Neural progenitor cell (in vitro differentiated cells): ENCODE measurements at regions not wholly inside any gene's neighbourhood (a gene's known extent, or its start where the extent isn't known, plus 50 kb on each side); places are given as distances from the start of the nearest gene placed in this dataset.

Experiments
- DNase-seq: peaks from one replicate; pipeline ENCODE4 v3.0.0-alpha.2; 2016; ENCODE audit warnings: low spot score
- H2AFZ ChIP-seq: fragments of 200-600 bp; sonication (generic); replicated peaks from 2 replicates; pipeline ENCODE4 v1.6.1; 2016; ENCODE audit warnings: antibody characterized with exemption
- H3F3A ChIP-seq: fragments of 200-600 bp; sonication (generic); 2 replicates; pipeline ENCODE4 v1.6.1; 2016; ENCODE audit warnings: antibody characterized with exemption, low read depth
- H3K27ac ChIP-seq: fragments of 200-600 bp; sonication (generic); 2 replicates; pipeline ENCODE4 v1.5.1; 2016; ENCODE audit warnings: mild to moderate bottlenecking
- H3K27me3 ChIP-seq: fragments of 200-600 bp; sonication (generic); 2 replicates; pipeline ENCODE4 v1.6.1; 2016; ENCODE audit warnings: mild to moderate bottlenecking, moderate library complexity
- H3K36me3 ChIP-seq: fragments of 200-600 bp; sonication (generic); 2 replicates; pipeline ENCODE4 v1.5.1; 2016
- H3K4me1 ChIP-seq: fragments of 200-600 bp; sonication (generic); 2 replicates; pipeline ENCODE4 v1.6.1; 2016; ENCODE audit warnings: mixed run types
- H3K4me2 ChIP-seq: fragments of 200-600 bp; sonication (generic); 2 replicates; pipeline ENCODE4 v1.6.1; 2016
- H3K4me3 ChIP-seq: fragments of 200-600 bp; sonication (generic); 2 replicates; pipeline ENCODE4 v1.5.1; 2016
- H3K79me2 ChIP-seq: fragments of 200-600 bp; sonication (generic); 2 replicates; pipeline ENCODE4 v1.6.1; 2016; ENCODE audit warnings: low read depth
- H3K9ac ChIP-seq: fragments of 200-600 bp; sonication (generic); 2 replicates; pipeline ENCODE4 v1.6.1; 2016
- H3K9me3 ChIP-seq: fragments of 200-600 bp; sonication (generic); 2 replicates; pipeline ENCODE4 v1.5.1; 2016; ENCODE audit warnings: low read depth
- H4K20me1 ChIP-seq: fragments of 200-600 bp; sonication (generic); 2 replicates; pipeline ENCODE4 v1.6.1; 2016; ENCODE audit warnings: low read depth
- H3K27ac Mint-ChIP-seq: 3 replicates; pipeline ENCODE4 v1.8.0; 2021; ENCODE audit warnings: mixed read lengths
- H3K27me3 Mint-ChIP-seq: 2 replicates; pipeline ENCODE4 v1.8.0; 2022; ENCODE audit warnings: low read depth, mild to moderate bottlenecking, inconsistent platforms, moderate library complexity, mixed read lengths; ENCODE audit not compliant: insufficient read depth
- H3K36me3 Mint-ChIP-seq: 3 replicates; pipeline ENCODE4 v1.8.0; 2021; ENCODE audit warnings: mixed read lengths
- H3K4me1 Mint-ChIP-seq: 3 replicates; pipeline ENCODE4 v1.8.0; 2021; ENCODE audit warnings: mixed read lengths
- H3K4me3 Mint-ChIP-seq: 3 replicates; pipeline ENCODE4 v1.8.0; 2021; ENCODE audit warnings: mild to moderate bottlenecking, moderate library complexity, mixed read lengths
- H3K9me3 Mint-ChIP-seq: 3 replicates; pipeline ENCODE4 v1.8.0; 2020; ENCODE audit warnings: mixed read lengths
- CTCF ChIP-seq: fragments of 200-600 bp; sonication (generic); IDR thresholded peaks from 2 replicates; pipeline ENCODE4 v1.5.1; 2017; ENCODE audit warnings: antibody characterized with exemption, mild to moderate bottlenecking
- EZH2 ChIP-seq: fragments of 200-600 bp; sonication (generic); IDR thresholded peaks from 2 replicates; pipeline ENCODE4 v1.6.1; 2017; ENCODE audit warnings: antibody characterized with exemption, mild to moderate bottlenecking, moderate library complexity
- EZH2phosphoT487 ChIP-seq: fragments of 200-600 bp; sonication (generic); IDR thresholded peaks from 2 replicates; pipeline ENCODE4 v1.6.1; 2017; ENCODE audit warnings: antibody characterized with exemption

GRCh38 chr15:93882779-93883178 lies 348.6 kb upstream of the MCTP2 start:
- no peaks in the 10 kb centered on the region for H3K9me3 ChIP-seq
- no peak overlapping the region for H3K9ac ChIP-seq
- no peak overlapping the region for H3K4me3 ChIP-seq
- Mint-ChIP-seq H3K4me1 (no peaks in the 10 kb centered on the region), H3K27me3 (no peaks in the 10 kb centered on the region), H3K36me3 (no peaks in the 10 kb centered on the region), H3K4me3 (no peak overlapping the region), H3K27ac (no peak overlapping the region), H3K9me3 (no peaks in the 10 kb centered on the region)
- no peak overlapping the region for H3K27ac ChIP-seq
- no peaks in the 10 kb centered on the region for H3F3A ChIP-seq
- H3K4me1 ChIP-seq: peaks cover 4% of the 10 kb centered on the region
- TF ChIP-seq EZH2 (no peak), CTCF (no peak), EZH2phosphoT487 (no peak)
- no peaks in the 10 kb centered on the region for H3K36me3 ChIP-seq
- H4K20me1 ChIP-seq: no peaks in the 10 kb centered on the region
- H2AFZ ChIP-seq: no peak overlapping the region
- H3K4me2 ChIP-seq: no peak overlapping the region
- H3K79me2 ChIP-seq: no peaks in the 10 kb centered on the region
- DNase-seq: no peak
- H3K27me3 ChIP-seq: no peaks in the 10 kb centered on the region

GRCh38 chr15:93882141-93882540 lies 349.2 kb upstream of the MCTP2 start:
- Histone ChIP-seq H3F3A (no peaks in the 10 kb centered on the region), H3K4me2 (no peak overlapping the region), H3K9ac (no peak overlapping the region), H3K27ac (no peak overlapping the region), H3K79me2 (no peaks in the 10 kb centered on the region), H3K36me3 (no peaks in the 10 kb centered on the region), H3K4me1 (peaks cover 4% of the 10 kb centered on the region), H2AFZ (no peak overlapping the region), H3K27me3 (no peaks in the 10 kb centered on the region), H3K9me3 (no peaks in the 10 kb centered on the region), H3K4me3 (no peak overlapping the region), H4K20me1 (no peaks in the 10 kb centered on the region)
- Mint-ChIP-seq H3K27ac (no peak overlapping the region), H3K9me3 (no peaks in the 10 kb centered on the region), H3K4me3 (no peak overlapping the region), H3K4me1 (no peaks in the 10 kb centered on the region), H3K36me3 (no peaks in the 10 kb centered on the region), H3K27me3 (no peaks in the 10 kb centered on the region)
- no peak for DNase-seq
- TF ChIP-seq EZH2 (no peak), EZH2phosphoT487 (no peak), CTCF (no peak)

- TF ChIP-seq CTCF (no peak), EZH2phosphoT487 (no peak), EZH2 (no peak)
- Histone ChIP-seq H3K4me3 (no peak overlapping the region), H2AFZ (no peak overlapping the region), H4K20me1 (no peaks in the 10 kb centered on the region), H3K4me2 (no peak overlapping the region), H3K27ac (no peak overlapping the region), H3K4me1 (peaks cover 4% of the 10 kb centered on the region), H3K9ac (no peak overlapping the region), H3K9me3 (no peaks in the 10 kb centered on the region), H3F3A (no peaks in the 10 kb centered on the region), H3K27me3 (no peaks in the 10 kb centered on the region), H3K79me2 (no peaks in the 10 kb centered on the region), H3K36me3 (no peaks in the 10 kb centered on the region)
- no peak overlapping the region for H3K27ac Mint-ChIP-seq
- no peaks in the 10 kb centered on the region for H3K9me3 Mint-ChIP-seq
- H3K4me3 Mint-ChIP-seq: no peak overlapping the region
- no peaks in the 10 kb centered on the region for H3K27me3 Mint-ChIP-seq
- no peaks in the 10 kb centered on the region for H3K4me1 Mint-ChIP-seq
- DNase-seq: no peak
- H3K36me3 Mint-ChIP-seq: no peaks in the 10 kb centered on the region
Measured at GRCh38 chr15:93881310-93881709, 350.1 kb upstream of the MCTP2 start.

GRCh38 chr15:93880358-93880757 lies 351.0 kb upstream of the MCTP2 start:
- TF ChIP-seq EZH2: no peak
- no peak for TF ChIP-seq CTCF
- TF ChIP-seq EZH2phosphoT487: no peak
- H3K4me3 ChIP-seq: no peak overlapping the region
- Mint-ChIP-seq H3K36me3 (no peaks in the 10 kb centered on the region), H3K27ac (no peak overlapping the region), H3K4me1 (no peaks in the 10 kb centered on the region), H3K9me3 (no peaks in the 10 kb centered on the region), H3K27me3 (peaks cover 2% of the 10 kb centered on the region), H3K4me3 (no peak overlapping the region)
- H4K20me1 ChIP-seq: no peaks in the 10 kb centered on the region
- no peaks in the 10 kb centered on the region for H3K36me3 ChIP-seq
- no peaks in the 10 kb centered on the region for H3K79me2 ChIP-seq
- H3F3A ChIP-seq: no peaks in the 10 kb centered on the region
- H2AFZ ChIP-seq: no peak overlapping the region
- H3K9me3 ChIP-seq: no peaks in the 10 kb centered on the region
- no peaks in the 10 kb centered on the region for H3K27me3 ChIP-seq
- DNase-seq: no peak
- H3K9ac ChIP-seq: no peak overlapping the region
- H3K4me1 ChIP-seq: peaks cover 4% of the 10 kb centered on the region
- H3K4me2 ChIP-seq: no peak overlapping the region
- H3K27ac ChIP-seq: no peak overlapping the region
